HL-60 (cell line): ENCODE measurements at regions not wholly inside any gene's neighbourhood (a gene's known extent, or its start where the extent isn't known, plus 50 kb on each side); places are given as distances from the start of the nearest gene placed in this dataset.

Experiments
- GABPA ChIP-seq: IDR thresholded peaks from 2 replicates; pipeline ENCODE4 v1.6.1; 2012; ENCODE audit warnings: low read depth
- POLR2AphosphoS5 ChIP-seq: IDR thresholded peaks from 2 replicates; pipeline ENCODE4 v1.6.1; 2012; ENCODE audit warnings: low read depth
- SPI1 ChIP-seq: IDR thresholded peaks from 2 replicates; pipeline ENCODE4 v1.6.1; 2012; ENCODE audit warnings: low read depth, mild to moderate bottlenecking, borderline replicate concordance
- TF ChIP-seq, protein P1 (sequence below): IDR thresholded peaks from one replicate; pipeline ENCODE4 v1.5.1; 2011; ENCODE audit warnings: low read length, control low read depth, inconsistent platforms; ENCODE audit not compliant: insufficient read depth
- TF ChIP-seq, protein P2 (sequence below): IDR thresholded peaks from 2 replicates; pipeline ENCODE4 v1.6.1; 2012; ENCODE audit warnings: low read depth; ENCODE audit not compliant: insufficient replicate concordance

DNA sequence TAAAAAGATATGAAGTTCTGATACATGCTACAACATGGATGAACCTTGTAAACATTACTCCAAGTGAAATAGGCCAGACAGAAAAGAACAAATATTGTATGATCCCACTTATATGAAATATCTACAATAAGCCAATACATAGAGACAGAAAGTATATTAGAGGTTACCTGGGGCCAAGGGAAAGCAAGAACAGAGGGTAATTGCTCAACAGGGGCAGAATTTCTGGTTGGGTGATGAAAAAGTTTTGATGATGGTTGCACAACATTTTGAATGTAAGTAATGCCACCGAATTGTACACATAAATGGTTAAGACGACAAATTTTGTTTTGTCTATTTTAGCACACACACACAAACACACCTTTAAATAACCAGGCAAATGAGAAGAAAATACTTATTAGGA, 268.4 kb downstream of the FOXO1 start:
- TF ChIP-seq, protein P1, sequence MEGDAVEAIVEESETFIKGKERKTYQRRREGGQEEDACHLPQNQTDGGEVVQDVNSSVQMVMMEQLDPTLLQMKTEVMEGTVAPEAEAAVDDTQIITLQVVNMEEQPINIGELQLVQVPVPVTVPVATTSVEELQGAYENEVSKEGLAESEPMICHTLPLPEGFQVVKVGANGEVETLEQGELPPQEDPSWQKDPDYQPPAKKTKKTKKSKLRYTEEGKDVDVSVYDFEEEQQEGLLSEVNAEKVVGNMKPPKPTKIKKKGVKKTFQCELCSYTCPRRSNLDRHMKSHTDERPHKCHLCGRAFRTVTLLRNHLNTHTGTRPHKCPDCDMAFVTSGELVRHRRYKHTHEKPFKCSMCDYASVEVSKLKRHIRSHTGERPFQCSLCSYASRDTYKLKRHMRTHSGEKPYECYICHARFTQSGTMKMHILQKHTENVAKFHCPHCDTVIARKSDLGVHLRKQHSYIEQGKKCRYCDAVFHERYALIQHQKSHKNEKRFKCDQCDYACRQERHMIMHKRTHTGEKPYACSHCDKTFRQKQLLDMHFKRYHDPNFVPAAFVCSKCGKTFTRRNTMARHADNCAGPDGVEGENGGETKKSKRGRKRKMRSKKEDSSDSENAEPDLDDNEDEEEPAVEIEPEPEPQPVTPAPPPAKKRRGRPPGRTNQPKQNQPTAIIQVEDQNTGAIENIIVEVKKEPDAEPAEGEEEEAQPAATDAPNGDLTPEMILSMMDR, result no peak
- TF ChIP-seq POLR2AphosphoS5 (no peak), SPI1 (no peak), GABPA (no peak)
- TF ChIP-seq, protein P2, sequence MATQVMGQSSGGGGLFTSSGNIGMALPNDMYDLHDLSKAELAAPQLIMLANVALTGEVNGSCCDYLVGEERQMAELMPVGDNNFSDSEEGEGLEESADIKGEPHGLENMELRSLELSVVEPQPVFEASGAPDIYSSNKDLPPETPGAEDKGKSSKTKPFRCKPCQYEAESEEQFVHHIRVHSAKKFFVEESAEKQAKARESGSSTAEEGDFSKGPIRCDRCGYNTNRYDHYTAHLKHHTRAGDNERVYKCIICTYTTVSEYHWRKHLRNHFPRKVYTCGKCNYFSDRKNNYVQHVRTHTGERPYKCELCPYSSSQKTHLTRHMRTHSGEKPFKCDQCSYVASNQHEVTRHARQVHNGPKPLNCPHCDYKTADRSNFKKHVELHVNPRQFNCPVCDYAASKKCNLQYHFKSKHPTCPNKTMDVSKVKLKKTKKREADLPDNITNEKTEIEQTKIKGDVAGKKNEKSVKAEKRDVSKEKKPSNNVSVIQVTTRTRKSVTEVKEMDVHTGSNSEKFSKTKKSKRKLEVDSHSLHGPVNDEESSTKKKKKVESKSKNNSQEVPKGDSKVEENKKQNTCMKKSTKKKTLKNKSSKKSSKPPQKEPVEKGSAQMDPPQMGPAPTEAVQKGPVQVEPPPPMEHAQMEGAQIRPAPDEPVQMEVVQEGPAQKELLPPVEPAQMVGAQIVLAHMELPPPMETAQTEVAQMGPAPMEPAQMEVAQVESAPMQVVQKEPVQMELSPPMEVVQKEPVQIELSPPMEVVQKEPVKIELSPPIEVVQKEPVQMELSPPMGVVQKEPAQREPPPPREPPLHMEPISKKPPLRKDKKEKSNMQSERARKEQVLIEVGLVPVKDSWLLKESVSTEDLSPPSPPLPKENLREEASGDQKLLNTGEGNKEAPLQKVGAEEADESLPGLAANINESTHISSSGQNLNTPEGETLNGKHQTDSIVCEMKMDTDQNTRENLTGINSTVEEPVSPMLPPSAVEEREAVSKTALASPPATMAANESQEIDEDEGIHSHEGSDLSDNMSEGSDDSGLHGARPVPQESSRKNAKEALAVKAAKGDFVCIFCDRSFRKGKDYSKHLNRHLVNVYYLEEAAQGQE, result no peak
